Activated CD4-positive, alpha-beta T cell treated with anti-CD3 and anti-CD28 coated beads, Interleukin-2, amount 50 U/mL, for 16 hours (primary cell): ENCODE measurements at regions not wholly inside any gene's neighbourhood (a gene's known extent, or its start where the extent isn't known, plus 50 kb on each side); places are given as distances from the start of the nearest gene placed in this dataset.
"Not testable (repeated sequence)": the region's sequence is repeated elsewhere in the genome, so short reads cannot be mapped to it uniquely, and the experiment has no call there.

Experiments
- DNase-seq: peaks from one replicate; pipeline ENCODE4 v3.0.0-alpha.2; 2020

- not testable (repeated sequence) for DNase-seq
Observed at GRCh38 chr6:169973588-169974467, 222.4 kb downstream of the ERMARD start.

DNA sequence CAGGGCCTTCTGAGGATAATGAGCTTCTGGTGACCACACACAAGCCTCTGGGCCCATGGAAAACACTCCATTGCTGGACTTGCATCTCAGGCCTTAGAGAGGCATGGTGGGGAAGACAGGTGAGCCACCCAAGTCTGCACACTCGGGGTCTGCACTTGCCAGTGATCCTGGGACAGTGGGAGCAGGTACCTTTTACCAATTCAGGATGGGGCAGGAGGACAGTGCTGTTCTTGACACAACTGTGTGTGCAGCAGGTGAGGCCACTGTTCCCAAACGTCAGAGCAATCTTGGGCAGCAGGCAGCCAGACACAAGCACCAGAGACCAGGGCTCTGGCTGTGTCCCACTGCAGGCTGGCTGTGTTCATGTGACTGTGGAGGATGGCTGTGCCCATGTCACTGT, 221.3 kb downstream of the ERMARD start:
- no peak for DNase-seq

DNA sequence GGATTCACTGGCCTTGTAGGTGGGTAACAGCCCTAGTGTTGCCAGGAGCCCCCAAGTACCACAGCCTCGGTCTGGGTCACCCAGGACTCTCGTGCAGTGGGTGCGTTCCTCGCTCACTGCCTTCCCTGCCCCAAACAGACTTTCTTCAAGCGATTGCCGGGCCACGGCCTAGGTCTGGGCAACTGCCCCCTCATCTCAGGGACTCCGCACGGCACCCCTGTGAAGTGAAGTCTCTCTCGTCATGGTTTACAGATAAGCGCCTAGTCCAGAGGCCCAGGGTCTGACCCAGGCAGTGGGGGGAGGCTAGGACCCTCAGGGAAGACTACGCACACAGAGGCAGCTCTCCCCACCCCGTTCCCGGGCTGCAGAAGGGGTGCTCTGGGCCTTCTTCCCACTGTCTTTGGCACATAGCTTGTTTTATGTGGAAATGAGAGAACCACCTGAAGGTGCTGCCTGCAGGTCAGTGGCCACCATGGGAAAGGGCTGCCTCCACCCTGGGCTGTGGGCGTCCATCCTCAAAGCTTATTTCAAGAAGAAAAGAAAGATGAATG, 220.8 kb downstream of the ERMARD start:
- no peak for DNase-seq

GRCh38 chr6:169971081-169971861, 219.8 kb downstream of the ERMARD start:
- no peak for DNase-seq

- no peak for DNase-seq
Observed at GRCh38 chr6:169970306-169970988, 219.0 kb downstream of the ERMARD start.

DNA sequence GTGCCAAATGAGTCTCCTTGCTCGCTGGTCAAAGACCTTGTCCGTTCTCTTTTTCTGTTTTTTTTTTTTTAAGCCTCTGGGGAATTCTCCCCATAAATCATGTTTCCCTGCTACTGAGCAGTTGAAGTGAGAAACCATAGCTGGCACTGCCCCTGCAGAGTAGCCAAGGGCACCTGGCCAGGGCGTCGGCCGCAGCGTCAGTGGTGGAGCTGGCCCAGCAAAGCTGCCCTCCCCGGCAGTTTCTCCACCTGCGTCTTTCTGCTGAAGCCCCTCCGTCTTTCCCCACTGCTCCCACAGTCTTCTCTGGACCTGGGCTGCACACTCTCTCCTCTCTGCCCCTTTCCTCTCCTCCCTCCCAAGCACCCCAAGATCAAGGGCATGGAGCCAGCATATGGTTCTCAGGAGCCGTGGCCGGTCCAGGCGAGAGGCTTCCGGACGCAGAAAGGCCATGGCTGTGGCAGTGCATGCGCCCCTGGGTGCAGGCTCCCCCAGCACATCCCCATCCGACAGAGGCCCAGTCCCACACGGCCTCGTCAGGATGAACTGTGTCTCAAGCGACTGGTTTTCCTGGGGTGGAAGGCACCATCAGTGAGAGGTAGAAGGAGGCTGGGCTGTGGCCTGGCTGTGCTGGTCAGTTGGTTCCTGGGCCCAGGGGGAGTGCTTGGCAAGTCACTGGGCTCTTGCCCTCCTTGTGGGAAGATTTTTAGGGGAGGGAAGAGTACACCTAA, 218.1 kb downstream of the ERMARD start:
- no peak for DNase-seq

GRCh38 chr6:169968541-169969270, 217.3 kb downstream of the ERMARD start:
- DNase-seq, result no peak

DNA sequence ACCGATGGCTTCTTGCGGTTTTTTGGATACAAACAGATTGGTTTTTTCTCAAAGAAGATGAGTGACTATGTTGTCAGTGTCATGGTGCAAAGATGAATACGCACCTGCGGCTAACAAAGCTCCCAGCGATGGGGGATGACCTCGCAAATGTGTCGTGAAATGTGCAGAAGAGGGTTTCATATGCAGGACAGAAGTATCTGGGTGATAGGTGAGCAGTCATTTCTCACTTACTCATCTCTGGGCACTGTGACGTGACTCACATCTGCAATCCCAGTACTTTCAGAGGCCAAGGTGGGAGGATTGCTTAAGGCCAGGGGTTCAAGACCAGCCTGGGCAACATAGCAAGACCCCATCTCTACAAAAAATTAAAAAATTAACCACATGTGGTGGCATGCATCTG, 216.3 kb downstream of the ERMARD start:
- DNase-seq, result peak; percentile 12

- no peak for DNase-seq
Observed at GRCh38 chr6:169966312-169967181, 215.1 kb downstream of the ERMARD start.

- no peak for DNase-seq
Observed at GRCh38 chr6:169965657-169966311, 214.4 kb downstream of the ERMARD start.

DNA sequence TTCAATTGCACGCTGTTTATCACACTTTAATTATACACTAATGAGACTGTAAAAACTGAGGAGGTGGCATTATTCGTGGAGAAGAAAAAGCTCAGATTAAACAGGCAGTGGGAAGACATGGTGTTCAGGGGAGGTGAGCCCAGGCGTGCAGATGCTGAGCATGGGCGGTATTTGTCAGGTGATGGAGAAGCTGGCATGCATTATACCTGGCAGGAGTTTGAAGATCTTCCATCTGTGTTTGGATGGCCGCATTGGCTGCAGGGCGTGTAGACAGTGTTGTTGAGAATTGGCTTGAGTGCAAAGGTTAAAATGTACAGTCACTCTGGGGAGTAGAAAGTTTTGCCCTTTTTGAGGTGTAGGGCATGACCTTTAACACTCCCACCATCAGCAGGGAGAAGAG, 213.8 kb downstream of the ERMARD start:
- DNase-seq, result no peak

- no peak for DNase-seq
Observed at GRCh38 chr6:169964486-169965180, 213.2 kb downstream of the ERMARD start.

DNA sequence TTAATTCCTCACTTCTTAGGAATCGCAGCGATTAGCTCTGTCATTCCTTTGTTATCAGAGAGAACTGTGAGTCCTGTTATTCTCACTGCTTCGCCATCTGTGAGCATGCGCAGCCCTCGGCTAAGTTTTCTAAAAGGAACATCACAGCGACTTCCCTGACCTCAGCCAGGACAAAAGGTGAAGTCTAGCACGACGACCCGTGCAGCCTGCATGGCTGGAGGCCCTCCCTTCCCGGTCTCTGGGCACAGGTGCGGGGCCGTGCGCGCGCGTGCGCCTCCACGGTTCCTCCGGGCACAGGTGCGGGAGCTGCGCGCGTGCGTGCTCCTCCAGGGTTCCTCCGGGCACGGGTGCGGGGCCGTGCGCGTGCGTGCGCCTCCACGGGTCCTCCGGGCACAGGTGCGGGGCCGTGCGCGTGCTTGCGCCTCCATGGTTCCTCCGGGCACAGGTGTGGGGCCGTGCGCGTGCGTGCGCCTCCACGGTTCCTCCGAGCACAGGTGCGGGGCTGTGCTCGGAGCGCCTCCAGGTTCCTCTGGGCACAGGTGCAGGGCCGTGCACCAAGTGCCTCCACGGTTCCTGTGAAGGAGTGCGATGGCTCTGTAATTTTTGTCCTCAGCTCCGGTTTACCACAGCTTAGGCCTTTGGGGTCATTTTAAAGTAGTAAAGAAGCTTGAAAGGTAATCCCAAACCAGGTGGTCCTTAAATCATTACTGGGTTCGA, 212.3 kb downstream of the ERMARD start:
- no peak for DNase-seq

DNA sequence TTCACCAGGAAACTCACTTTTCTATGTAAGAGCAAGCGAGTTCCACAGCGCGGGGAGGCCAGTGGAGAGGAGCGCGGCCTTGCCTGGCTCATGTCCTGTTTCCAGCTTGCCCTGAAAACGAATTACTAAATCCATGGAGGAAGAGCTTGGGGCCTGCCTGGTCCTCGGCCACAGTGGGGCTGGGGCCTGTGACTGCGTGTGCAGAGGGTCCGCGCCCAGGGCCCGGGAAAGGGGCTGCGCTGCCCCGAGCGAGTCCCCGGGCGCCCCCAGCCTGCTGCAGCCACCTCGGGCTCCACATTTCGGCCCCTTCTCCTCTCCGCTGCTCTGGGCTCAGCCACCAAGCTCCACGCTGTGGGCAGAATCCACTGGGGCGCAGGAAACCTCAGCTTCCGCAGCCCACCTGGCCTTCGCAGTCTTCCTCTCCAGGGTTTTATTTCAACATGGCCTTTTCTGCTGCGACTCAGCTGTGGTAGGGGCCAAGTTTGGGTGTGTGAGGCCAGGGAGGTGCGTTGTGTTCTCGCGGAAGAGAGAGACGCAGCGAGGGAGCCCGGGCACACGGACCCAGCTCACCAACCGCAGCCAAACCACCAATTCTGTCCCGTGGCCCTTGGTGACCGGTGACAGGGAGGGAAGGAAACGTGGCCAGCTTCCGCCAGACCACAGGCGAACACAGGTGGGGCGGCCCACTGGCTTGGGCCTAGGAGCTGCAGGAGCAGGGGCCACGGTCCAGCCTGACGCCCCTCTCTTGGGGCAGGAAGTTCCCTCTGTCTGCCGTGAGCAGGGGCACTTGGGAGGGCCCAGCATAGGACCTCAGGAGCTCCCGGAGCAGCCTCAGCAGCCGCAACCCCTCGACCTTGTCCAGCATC, 211.4 kb downstream of the ERMARD start:
- no peak for DNase-seq

- DNase-seq, result no peak
Observed at GRCh38 chr6:169961772-169962561, 210.5 kb downstream of the ERMARD start.

- no peak for DNase-seq
Observed at GRCh38 chr6:169960886-169961611, 209.6 kb downstream of the ERMARD start.
